Activated CD4-positive, alpha-beta T cell treated with anti-CD3 and anti-CD28 coated beads, Interleukin-2, amount 50 U/mL, for 48 hours (primary cell): ENCODE measurements at regions not wholly inside any gene's neighbourhood (a gene's known extent, or its start where the extent isn't known, plus 50 kb on each side); places are given as distances from the start of the nearest gene placed in this dataset.
"Not testable (repeated sequence)": the region's sequence is repeated elsewhere in the genome, so short reads cannot be mapped to it uniquely, and the experiment has no call there.

Source experiments
- DNase-seq, 2 experiments: peaks; one replicate each; pipeline ENCODE4 v3.0.0-alpha.2; 2020

GRCh38 chr2:57656198-57656597, 390.4 kb upstream of the VRK2 start:
- DNase-seq, result no peak

GRCh38 chr2:57669570-57669969, 377.0 kb upstream of the VRK2 start:
- DNase-seq, result no peak

- DNase-seq, result no peak
Measured at GRCh38 chr2:57674025-57674424, 372.6 kb upstream of the VRK2 start.

- no peak for DNase-seq
Measured at GRCh38 chr2:57674743-57675142, 371.9 kb upstream of the VRK2 start.

- DNase-seq, result no peak
Measured at GRCh38 chr2:57677296-57677695, 369.3 kb upstream of the VRK2 start.

GRCh38 chr2:57681650-57682049, 365.0 kb upstream of the VRK2 start:
- no peak for DNase-seq

GRCh38 chr2:57685032-57685431, 361.6 kb upstream of the VRK2 start:
- no peak for DNase-seq

- no peak for DNase-seq
Measured at GRCh38 chr2:57692395-57692794, 354.2 kb upstream of the VRK2 start.

GRCh38 chr2:57693177-57693576, 353.4 kb upstream of the VRK2 start:
- no peak for DNase-seq

GRCh38 chr2:57693965-57694364, 352.6 kb upstream of the VRK2 start:
- no peak for DNase-seq

GRCh38 chr2:57696016-57696415, 350.6 kb upstream of the VRK2 start:
- DNase-seq, result no peak

GRCh38 chr2:57698392-57698791, 348.2 kb upstream of the VRK2 start:
- no peak for DNase-seq

GRCh38 chr2:57698935-57699449, 347.6 kb upstream of the VRK2 start:
- no peak for DNase-seq

GRCh38 chr2:57701391-57701791, 345.2 kb upstream of the VRK2 start:
- no peak for DNase-seq

- no peak for DNase-seq
Measured at GRCh38 chr2:57703407-57703806, 343.2 kb upstream of the VRK2 start.

GRCh38 chr2:57707794-57708193, 338.8 kb upstream of the VRK2 start:
- not testable (repeated sequence) for DNase-seq

GRCh38 chr2:57711991-57712390, 334.6 kb upstream of the VRK2 start:
- no peak for DNase-seq

GRCh38 chr2:57720728-57721627, 325.6 kb upstream of the VRK2 start:
- peak; percentile 13 to 32 for DNase-seq

- no peak for DNase-seq
Measured at GRCh38 chr2:57725337-57725947, 321.2 kb upstream of the VRK2 start.

- DNase-seq, result no peak
Measured at GRCh38 chr2:57726294-57726693, 320.3 kb upstream of the VRK2 start.

- DNase-seq, result no peak
Measured at GRCh38 chr2:57728691-57729090, 317.9 kb upstream of the VRK2 start.

GRCh38 chr2:57733956-57734355, 312.6 kb upstream of the VRK2 start:
- no peak for DNase-seq

- DNase-seq, result no peak
Measured at GRCh38 chr2:57740891-57741290, 305.7 kb upstream of the VRK2 start.

- DNase-seq, result no peak
Measured at GRCh38 chr2:57753636-57754035, 293.0 kb upstream of the VRK2 start.
